Choroid plexus epithelial cell (primary cell): ENCODE measurements at regions not wholly inside any gene's neighbourhood (a gene's known extent, or its start where the extent isn't known, plus 50 kb on each side); places are given as distances from the start of the nearest gene placed in this dataset.

Experiments
- DNase-seq: peaks from one replicate; pipeline ENCODE4 v3.0.0-alpha.2; 2010; ENCODE audit warnings: low read depth
- H3K4me3 ChIP-seq: 2 replicates; pipeline ENCODE4 v1.5.1; 2011; ENCODE audit warnings: low read depth, mild to moderate bottlenecking, control low read depth, low read length, moderate library complexity
- CTCF ChIP-seq: conservative IDR thresholded peaks from 2 replicates; pipeline ENCODE4 v1.5.1; 2011; ENCODE audit warnings: low read depth, mild to moderate bottlenecking, control low read depth, inconsistent platforms, low read length, moderate library complexity

GRCh38 chr11:15557457-15558230 is 442.9 kb downstream of the INSC start:
- no peak for DNase-seq
- no peak for TF ChIP-seq CTCF
- H3K4me3 ChIP-seq: no peak overlapping the region

- H3K4me3 ChIP-seq: no peak overlapping the region
- no peak for TF ChIP-seq CTCF
- DNase-seq: no peak
Measured at GRCh38 chr11:15558513-15559181, 443.9 kb downstream of the INSC start.

- no peak overlapping the region for H3K4me3 ChIP-seq
- TF ChIP-seq CTCF: no peak
- no peak for DNase-seq
Measured at GRCh38 chr11:15560689-15561467, 446.2 kb downstream of the INSC start.

- no peak for DNase-seq
- no peak overlapping the region for H3K4me3 ChIP-seq
- TF ChIP-seq CTCF: no peak
Measured at GRCh38 chr11:15562230-15562629, 447.5 kb downstream of the INSC start.

- H3K4me3 ChIP-seq: no peak overlapping the region
- DNase-seq: no peak
- no peak for TF ChIP-seq CTCF
Measured at GRCh38 chr11:15563054-15563453, 448.3 kb downstream of the INSC start.

GRCh38 chr11:15565880-15566279 is 451.2 kb downstream of the INSC start:
- no peak for DNase-seq
- H3K4me3 ChIP-seq: no peak overlapping the region
- TF ChIP-seq CTCF: no peak
